Neural cell (in vitro differentiated cells): ENCODE measurements at regions not wholly inside any gene's neighbourhood (a gene's known extent, or its start where the extent isn't known, plus 50 kb on each side); places are given as distances from the start of the nearest gene placed in this dataset.

Source experiments
- H2AFZ ChIP-seq: fragments of 200-600, 300-800 bp; sonication (generic), shearing (Covaris generic); 2 replicates; pipeline ENCODE4 v1.6.0; 2014; ENCODE audit warnings: low read depth, mild to moderate bottlenecking, antibody characterized with exemption, low read length, moderate library complexity
- H3F3A ChIP-seq: fragments of 200-600 bp; shearing (Covaris generic); 2 replicates; pipeline ENCODE4 v1.6.1; 2016; ENCODE audit warnings: mild to moderate bottlenecking, moderate library complexity, mixed read lengths, antibody characterized with exemption, low read length; ENCODE audit not compliant: insufficient read depth, poor library complexity, severe bottlenecking
- H3K27ac ChIP-seq: fragments of 200-600, 300-800 bp; sonication (generic), shearing (Covaris generic); 2 replicates; pipeline ENCODE4 v1.5.1; 2014; ENCODE audit warnings: mild to moderate bottlenecking, low read length, moderate library complexity
- H3K27me3 ChIP-seq: fragments of 300-800, 200-600 bp; sonication (generic), shearing (Covaris generic); 2 replicates; pipeline ENCODE4 v1.6.0; 2014; ENCODE audit warnings: mild to moderate bottlenecking, low read depth, low read length, moderate library complexity; ENCODE audit not compliant: insufficient read depth
- H3K36me3 ChIP-seq: fragments of 300-800, 200-600 bp; sonication (generic), shearing (Covaris generic); 2 replicates; pipeline ENCODE4 v1.5.1; 2014; ENCODE audit warnings: mild to moderate bottlenecking, antibody characterized with exemption, low read length, moderate library complexity; ENCODE audit not compliant: insufficient read depth
- H3K4me2 ChIP-seq: fragments of 300-800, 200-600 bp; sonication (generic), shearing (Covaris generic); 2 replicates; pipeline ENCODE4 v1.6.0; 2014; ENCODE audit warnings: mild to moderate bottlenecking, low read length
- H3K4me3 ChIP-seq: fragments of 300-800, 200-600 bp; sonication (generic), shearing (Covaris generic); 2 replicates; pipeline ENCODE4 v1.5.1; 2014; ENCODE audit warnings: mild to moderate bottlenecking, low read length, moderate library complexity
- H3K79me2 ChIP-seq: fragments of 200-600 bp; shearing (Covaris generic); replicated peaks from 2 replicates; pipeline ENCODE4 v1.6.0; 2014; ENCODE audit warnings: mild to moderate bottlenecking, low read length, moderate library complexity; ENCODE audit not compliant: insufficient read depth
- H3K9ac ChIP-seq: fragments of 300-800, 200-600 bp; sonication (generic), shearing (Covaris generic); 2 replicates; pipeline ENCODE4 v1.6.1; 2016; ENCODE audit warnings: mild to moderate bottlenecking, low read length, mixed read lengths
- H3K9me2 ChIP-seq: fragments of 200-600 bp; shearing (Covaris generic); 2 replicates; pipeline ENCODE4 v1.6.1; 2016; ENCODE audit warnings: mild to moderate bottlenecking, low read length, mixed read lengths; ENCODE audit not compliant: insufficient read depth
- H3K9me3 ChIP-seq: fragments of 200-600, 300-800 bp; sonication (generic), shearing (Covaris generic); 2 replicates; pipeline ENCODE4 v1.6.1; 2016; ENCODE audit warnings: mild to moderate bottlenecking, mixed run types, low read length, moderate library complexity, mixed read lengths
- H4K20me1 ChIP-seq: fragments of 200-600 bp; shearing (Covaris generic); 2 replicates; pipeline ENCODE4 v1.6.1; 2016; ENCODE audit warnings: mild to moderate bottlenecking, mixed run types; ENCODE audit not compliant: insufficient read depth
- CTCF ChIP-seq: fragments of 450-650 bp; IDR thresholded peaks from 2 replicates; pipeline ENCODE4 v1.5.1; 2014; ENCODE audit warnings: antibody characterized with exemption, mild to moderate bottlenecking, moderate library complexity; ENCODE audit not compliant: poor library complexity, severe bottlenecking
- EP300 ChIP-seq: fragments of 450-650 bp; conservative IDR thresholded peaks from 2 replicates; pipeline ENCODE4 v1.6.1; 2014; ENCODE audit warnings: antibody characterized with exemption, mild to moderate bottlenecking, moderate library complexity; ENCODE audit not compliant: poor library complexity, severe bottlenecking
- EZH2 ChIP-seq: fragments of 200-600, 300-800 bp; shearing (Covaris generic), sonication (generic); IDR thresholded peaks from 2 replicates; pipeline ENCODE4 v1.6.1; 2014; ENCODE audit warnings: antibody characterized with exemption, low read length, borderline replicate concordance, mild to moderate bottlenecking; ENCODE audit not compliant: insufficient read depth, poor library complexity, severe bottlenecking
- MXI1 ChIP-seq: fragments of 450-650 bp; conservative IDR thresholded peaks from 2 replicates; pipeline ENCODE4 v1.6.1; 2014; ENCODE audit warnings: antibody characterized with exemption, mild to moderate bottlenecking; ENCODE audit not compliant: poor library complexity, severe bottlenecking
- POLR2AphosphoS5 ChIP-seq: IDR thresholded peaks from 2 replicates; pipeline ENCODE4 v1.6.1; 2012
- RAD21 ChIP-seq: fragments of 450-650 bp; conservative IDR thresholded peaks from 2 replicates; pipeline ENCODE4 v1.6.1; 2014; ENCODE audit warnings: antibody characterized with exemption, mild to moderate bottlenecking, moderate library complexity
- REST ChIP-seq: IDR thresholded peaks from 2 replicates; pipeline ENCODE4 v1.6.1; 2012; ENCODE audit warnings: borderline replicate concordance
- SMC3 ChIP-seq: fragments of 450-650 bp; conservative IDR thresholded peaks from 2 replicates; pipeline ENCODE4 v1.6.1; 2014; ENCODE audit warnings: antibody characterized with exemption, mild to moderate bottlenecking, moderate library complexity; ENCODE audit not compliant: poor library complexity
- TAF1 ChIP-seq: IDR thresholded peaks from 2 replicates; pipeline ENCODE4 v1.6.1; 2012; ENCODE audit warnings: low read depth

- no peak overlapping the region for H3K27ac ChIP-seq
- H3K79me2 ChIP-seq: no peaks in the 10 kb centered on the region
- H2AFZ ChIP-seq: no peak overlapping the region
- no peaks in the 10 kb centered on the region for H3F3A ChIP-seq
- H3K9ac ChIP-seq: no peak overlapping the region
- TF ChIP-seq EZH2: no peak
- TF ChIP-seq MXI1: no peak
- TF ChIP-seq REST: no peak
- TF ChIP-seq POLR2AphosphoS5: no peak
- H3K36me3 ChIP-seq: no peaks in the 10 kb centered on the region
- no peak overlapping the region for H3K4me2 ChIP-seq
- H3K9me3 ChIP-seq: no peaks in the 10 kb centered on the region
- H4K20me1 ChIP-seq: no peaks in the 10 kb centered on the region
- H3K27me3 ChIP-seq: no peaks in the 10 kb centered on the region
- H3K9me2 ChIP-seq: no peaks in the 10 kb centered on the region
- no peak overlapping the region for H3K4me3 ChIP-seq
Observed at GRCh38 chr9:87370049-87370685, 127.5 kb upstream of the DAPK1 start.

GRCh38 chr9:87371795-87372355 is 125.8 kb upstream of the DAPK1 start:
- no peaks in the 10 kb centered on the region for H3K27me3 ChIP-seq
- no peaks in the 10 kb centered on the region for H4K20me1 ChIP-seq
- no peaks in the 10 kb centered on the region for H3K9me3 ChIP-seq
- H2AFZ ChIP-seq: no peak overlapping the region
- TF ChIP-seq POLR2AphosphoS5 (no peak), TAF1 (no peak), REST (no peak), SMC3 (no peak), EP300 (no peak), RAD21 (no peak), MXI1 (no peak), EZH2 (no peak), CTCF (no peak)
- H3F3A ChIP-seq: no peaks in the 10 kb centered on the region
- H3K4me3 ChIP-seq: no peak overlapping the region
- H3K36me3 ChIP-seq: no peaks in the 10 kb centered on the region
- no peaks in the 10 kb centered on the region for H3K79me2 ChIP-seq
- no peak overlapping the region for H3K27ac ChIP-seq
- H3K9ac ChIP-seq: no peak overlapping the region
- H3K4me2 ChIP-seq: no peak overlapping the region
- H3K9me2 ChIP-seq: no peaks in the 10 kb centered on the region
